BLaER1 (cell line): ENCODE measurements at regions not wholly inside any gene's neighbourhood (a gene's known extent, or its start where the extent isn't known, plus 50 kb on each side); places are given as distances from the start of the nearest gene placed in this dataset.

Experiments
- H3K27ac ChIP-seq: shearing (Covaris generic); formaldehyde crosslinking; 2 replicates; pipeline ENCODE4 v1.8.1; 2022
- H3K27me3 ChIP-seq: shearing (Covaris generic); formaldehyde crosslinking; 2 replicates; pipeline ENCODE4 v1.8.1; 2022
- H3K36me3 ChIP-seq: shearing (Covaris generic); formaldehyde crosslinking; 2 replicates; pipeline ENCODE4 v1.8.1; 2022
- H3K4me1 ChIP-seq: shearing (Covaris generic); formaldehyde crosslinking; 2 replicates; pipeline ENCODE4 v1.8.1; 2022
- H3K4me2 ChIP-seq: shearing (Covaris generic); formaldehyde crosslinking; 2 replicates; pipeline ENCODE4 v1.8.1; 2022
- H3K4me3 ChIP-seq: shearing (Covaris generic); formaldehyde crosslinking; 2 replicates; pipeline ENCODE4 v1.8.1; 2022
- H3K9ac ChIP-seq: shearing (Covaris generic); formaldehyde crosslinking; 2 replicates; pipeline ENCODE4 v1.8.1; 2022
- H3K9me3 ChIP-seq: shearing (Covaris generic); formaldehyde crosslinking; 2 replicates; pipeline ENCODE4 v1.8.1; 2022
- H4K20me1 ChIP-seq: shearing (Covaris generic); formaldehyde crosslinking; 2 replicates; pipeline ENCODE4 v1.8.1; 2022
- Cebpa-rat ChIP-seq: shearing (Covaris generic); IDR thresholded peaks from 2 replicates; pipeline ENCODE4 v1.8.1; 2022

GRCh38 chr6:141269684-141270083 lies 863.0 kb upstream of the GJE1 start:
- Histone ChIP-seq H3K4me3 (no peak overlapping the region), H3K4me1 (no peaks in the 10 kb centered on the region), H3K9me3 (no peaks in the 10 kb centered on the region), H3K27ac (no peak overlapping the region), H3K36me3 (no peaks in the 10 kb centered on the region), H3K9ac (no peak overlapping the region), H4K20me1 (no peaks in the 10 kb centered on the region), H3K4me2 (no peak overlapping the region), H3K27me3 (no peaks in the 10 kb centered on the region)
- no peak for TF ChIP-seq Cebpa-rat

- Histone ChIP-seq H3K27ac (no peak overlapping the region), H3K27me3 (no peaks in the 10 kb centered on the region), H3K4me2 (no peak overlapping the region), H3K9ac (no peak overlapping the region), H3K4me1 (no peaks in the 10 kb centered on the region), H3K36me3 (no peaks in the 10 kb centered on the region), H3K9me3 (no peaks in the 10 kb centered on the region), H3K4me3 (no peak overlapping the region), H4K20me1 (no peaks in the 10 kb centered on the region)
- TF ChIP-seq Cebpa-rat: no peak
These were observed 865.3 kb upstream of the GJE1 start for GRCh38 chr6:141267420-141267819.

- no peak overlapping the region for H3K4me2 ChIP-seq
- H3K4me3 ChIP-seq: no peak overlapping the region
- H3K36me3 ChIP-seq: no peaks in the 10 kb centered on the region
- H3K27me3 ChIP-seq: no peaks in the 10 kb centered on the region
- H3K9me3 ChIP-seq: no peaks in the 10 kb centered on the region
- H3K27ac ChIP-seq: no peak overlapping the region
- no peaks in the 10 kb centered on the region for H4K20me1 ChIP-seq
- H3K9ac ChIP-seq: no peak overlapping the region
- no peaks in the 10 kb centered on the region for H3K4me1 ChIP-seq
- no peak for TF ChIP-seq Cebpa-rat
These were observed 866.7 kb upstream of the GJE1 start for GRCh38 chr6:141265756-141266623.

- H3K4me2 ChIP-seq: no peak overlapping the region
- H3K27ac ChIP-seq: no peak overlapping the region
These were observed 868.6 kb upstream of the GJE1 start for GRCh38 chr6:141264101-141264500.

GRCh38 chr6:141261672-141262060 lies 871.1 kb upstream of the GJE1 start:
- no peak overlapping the region for H3K4me2 ChIP-seq
- H3K27me3 ChIP-seq: no peaks in the 10 kb centered on the region
- no peaks in the 10 kb centered on the region for H3K36me3 ChIP-seq
- H3K4me1 ChIP-seq: no peaks in the 10 kb centered on the region
- H3K27ac ChIP-seq: no peak overlapping the region
- H3K9ac ChIP-seq: no peak overlapping the region
- no peaks in the 10 kb centered on the region for H3K9me3 ChIP-seq
- H3K4me3 ChIP-seq: no peak overlapping the region
- no peak for TF ChIP-seq Cebpa-rat
- H4K20me1 ChIP-seq: no peaks in the 10 kb centered on the region

More at GRCh38 chr6:141264101-141264500, 868.6 kb upstream of the GJE1 start:
- H3K4me3 ChIP-seq: no peak overlapping the region
- no peak overlapping the region for H3K9ac ChIP-seq
- H3K27me3 ChIP-seq: no peaks in the 10 kb centered on the region
- no peaks in the 10 kb centered on the region for H3K36me3 ChIP-seq
- no peak for TF ChIP-seq Cebpa-rat
- H3K4me1 ChIP-seq: no peaks in the 10 kb centered on the region
- no peaks in the 10 kb centered on the region for H3K9me3 ChIP-seq
- H4K20me1 ChIP-seq: no peaks in the 10 kb centered on the region

GRCh38 chr6:141261016-141261671 lies 871.6 kb upstream of the GJE1 start:
- no peak for TF ChIP-seq Cebpa-rat
- Histone ChIP-seq H3K27me3 (no peaks in the 10 kb centered on the region), H3K36me3 (no peaks in the 10 kb centered on the region), H3K4me3 (no peak overlapping the region), H3K4me1 (no peaks in the 10 kb centered on the region), H3K9ac (no peak overlapping the region), H4K20me1 (no peaks in the 10 kb centered on the region), H3K4me2 (no peak overlapping the region), H3K27ac (no peak overlapping the region), H3K9me3 (no peaks in the 10 kb centered on the region)

GRCh38 chr6:141260627-141261015 lies 872.1 kb upstream of the GJE1 start:
- H3K9me3 ChIP-seq: no peaks in the 10 kb centered on the region

GRCh38 chr6:141259807-141260206 lies 872.9 kb upstream of the GJE1 start:
- H3K36me3 ChIP-seq: no peaks in the 10 kb centered on the region
- H4K20me1 ChIP-seq: no peaks in the 10 kb centered on the region
- no peak overlapping the region for H3K4me2 ChIP-seq
- no peak overlapping the region for H3K27ac ChIP-seq
- H3K9ac ChIP-seq: no peak overlapping the region
- no peak overlapping the region for H3K4me3 ChIP-seq
- no peaks in the 10 kb centered on the region for H3K27me3 ChIP-seq
- no peak for TF ChIP-seq Cebpa-rat
- H3K4me1 ChIP-seq: no peaks in the 10 kb centered on the region
- no peaks in the 10 kb centered on the region for H3K9me3 ChIP-seq

More at GRCh38 chr6:141260627-141261015, 872.1 kb upstream of the GJE1 start:
- H4K20me1 ChIP-seq: no peaks in the 10 kb centered on the region
- no peaks in the 10 kb centered on the region for H3K36me3 ChIP-seq
- no peak overlapping the region for H3K4me2 ChIP-seq
- no peak overlapping the region for H3K4me3 ChIP-seq
- no peak overlapping the region for H3K9ac ChIP-seq
- H3K27me3 ChIP-seq: no peaks in the 10 kb centered on the region
- H3K4me1 ChIP-seq: no peaks in the 10 kb centered on the region
- no peak overlapping the region for H3K27ac ChIP-seq
- TF ChIP-seq Cebpa-rat: no peak

- no peaks in the 10 kb centered on the region for H3K4me1 ChIP-seq
- H3K9me3 ChIP-seq: no peaks in the 10 kb centered on the region
- H4K20me1 ChIP-seq: no peaks in the 10 kb centered on the region
- no peak overlapping the region for H3K27ac ChIP-seq
- no peak overlapping the region for H3K4me2 ChIP-seq
- no peak for TF ChIP-seq Cebpa-rat
- H3K36me3 ChIP-seq: no peaks in the 10 kb centered on the region
- H3K9ac ChIP-seq: no peak overlapping the region
- no peaks in the 10 kb centered on the region for H3K27me3 ChIP-seq
- no peak overlapping the region for H3K4me3 ChIP-seq
These were observed 873.6 kb upstream of the GJE1 start for GRCh38 chr6:141259091-141259490.

- Histone ChIP-seq H3K4me3 (no peak overlapping the region), H3K4me2 (no peak overlapping the region), H3K4me1 (no peaks in the 10 kb centered on the region), H3K9ac (no peak overlapping the region), H3K27me3 (no peaks in the 10 kb centered on the region), H3K27ac (no peak overlapping the region), H3K36me3 (no peaks in the 10 kb centered on the region), H3K9me3 (no peaks in the 10 kb centered on the region), H4K20me1 (no peaks in the 10 kb centered on the region)
- TF ChIP-seq Cebpa-rat: no peak
These were observed 874.2 kb upstream of the GJE1 start for GRCh38 chr6:141258516-141258915.
